NCI-H524 (cell line): ENCODE measurements at regions not wholly inside any gene's neighbourhood (a gene's known extent, or its start where the extent isn't known, plus 50 kb on each side); places are given as distances from the start of the nearest gene placed in this dataset.
"Not testable (repeated sequence)": the region's sequence is repeated elsewhere in the genome, so short reads cannot be mapped to it uniquely, and the experiment has no call there.

Experiments used
- DNase-seq, 2 experiments: peaks; one replicate each; lab custom pipeline; 2025; lab: John Stamatoyannopoulos, UW

DNA sequence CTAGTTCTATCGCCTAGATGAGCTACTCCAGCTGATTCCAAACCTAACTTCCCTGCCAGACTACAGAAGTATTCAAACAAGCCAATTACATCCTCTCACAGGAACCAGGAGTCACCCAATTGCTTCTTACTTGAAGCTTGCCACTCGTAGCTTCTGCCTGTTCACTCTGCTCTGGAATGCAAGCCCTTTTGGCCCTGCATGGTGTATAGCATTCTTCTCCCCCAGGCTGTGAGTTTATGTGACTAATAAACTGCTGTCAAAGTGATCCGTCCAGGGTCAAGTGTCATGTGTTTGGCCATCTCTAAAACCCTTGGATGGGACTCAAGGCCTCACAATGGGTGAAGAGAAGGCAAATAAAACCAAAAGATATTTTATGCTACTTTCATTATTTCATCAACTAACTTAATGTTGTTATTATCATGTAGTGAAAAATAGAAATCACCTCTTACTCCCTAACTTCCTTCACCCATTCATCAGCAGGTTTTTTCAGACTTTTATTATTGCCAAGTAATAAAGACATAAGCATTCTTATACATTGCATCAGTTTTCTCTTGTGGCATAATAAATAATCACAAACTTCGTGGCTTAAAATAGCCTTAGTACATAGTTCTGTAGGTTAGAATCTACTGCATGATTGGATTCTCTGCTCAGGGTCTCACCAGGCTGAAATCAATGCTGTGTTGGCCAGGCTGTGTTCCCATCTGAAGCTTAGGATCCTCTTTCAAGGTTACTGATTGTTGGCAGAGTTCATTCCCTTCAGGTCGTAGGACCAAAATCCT, 1981.7 kb upstream of the FLRT2 start:
- no peak for DNase-seq

DNA sequence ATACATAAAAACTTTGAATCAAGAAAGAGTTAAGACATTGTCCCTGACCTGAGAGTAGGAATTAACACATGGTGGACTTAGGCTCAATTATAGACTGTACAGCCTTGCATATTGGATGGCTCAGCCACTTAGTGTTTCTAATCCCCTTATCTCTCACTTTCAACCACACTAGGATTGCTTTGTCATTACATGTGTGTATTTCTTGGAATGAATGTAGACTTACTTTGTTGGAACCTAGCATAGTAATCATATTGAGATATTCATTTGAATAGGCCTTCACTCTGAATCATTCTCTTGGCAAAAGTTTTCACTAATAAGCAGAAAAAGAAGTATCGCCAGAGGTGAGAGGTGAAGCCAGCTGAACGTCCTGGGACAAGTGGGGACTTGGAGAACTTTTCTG, 1973.9 kb upstream of the FLRT2 start:
- DNase-seq, result peak in 1 of 2 experiments; percentile 41

DNA sequence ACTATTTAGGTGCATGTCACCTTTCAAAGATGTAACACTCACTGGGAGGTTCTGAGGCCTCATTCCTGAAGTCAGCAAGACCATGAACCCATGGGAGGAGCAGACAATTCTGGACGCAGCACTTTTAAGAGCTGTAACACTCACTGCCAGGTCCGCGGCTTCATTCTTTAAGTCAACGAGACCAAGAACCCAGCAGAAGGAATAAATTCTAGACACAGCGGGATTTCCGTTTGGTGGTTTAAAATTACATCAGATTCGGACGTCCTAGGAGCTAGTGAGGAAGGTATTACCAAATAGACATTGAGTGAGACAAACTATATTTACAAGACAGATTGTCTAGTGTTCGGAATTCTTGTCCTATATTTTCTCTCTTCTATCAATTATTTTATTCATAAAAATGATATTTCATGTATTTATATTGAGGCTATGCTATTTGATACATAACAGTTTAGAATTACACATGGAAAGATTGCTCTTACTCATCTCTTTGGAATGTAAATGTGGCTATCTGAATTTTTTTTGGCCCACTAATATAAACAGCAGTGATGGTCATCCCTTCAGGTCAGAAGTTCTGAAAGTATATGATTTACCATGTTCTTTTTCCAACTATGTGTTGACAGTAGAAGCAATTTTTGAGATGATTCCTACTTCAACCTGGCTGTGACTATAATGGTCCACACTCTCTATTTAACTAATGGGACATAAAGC, 1973.0 kb upstream of the FLRT2 start:
- no peak for DNase-seq

DNA sequence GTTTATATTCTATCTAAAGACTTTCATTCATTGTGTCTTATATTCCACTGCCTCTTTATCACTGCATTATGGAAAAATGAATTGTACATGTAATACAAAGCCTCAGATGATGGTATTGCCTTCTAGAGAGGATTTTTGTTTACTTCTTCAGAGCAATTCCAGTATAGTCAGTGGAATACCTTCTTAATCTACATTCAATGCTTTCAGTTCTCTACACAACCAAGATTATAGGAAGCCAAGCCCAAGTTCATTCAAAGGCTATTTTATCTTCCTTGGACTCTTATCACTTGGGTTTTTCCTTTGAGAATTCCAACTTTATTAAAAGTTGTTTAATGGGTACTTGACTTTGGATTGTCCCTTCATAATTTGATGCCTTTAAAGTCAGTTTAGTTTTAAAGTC, 1971.0 kb upstream of the FLRT2 start:
- DNase-seq, result no peak

DNA sequence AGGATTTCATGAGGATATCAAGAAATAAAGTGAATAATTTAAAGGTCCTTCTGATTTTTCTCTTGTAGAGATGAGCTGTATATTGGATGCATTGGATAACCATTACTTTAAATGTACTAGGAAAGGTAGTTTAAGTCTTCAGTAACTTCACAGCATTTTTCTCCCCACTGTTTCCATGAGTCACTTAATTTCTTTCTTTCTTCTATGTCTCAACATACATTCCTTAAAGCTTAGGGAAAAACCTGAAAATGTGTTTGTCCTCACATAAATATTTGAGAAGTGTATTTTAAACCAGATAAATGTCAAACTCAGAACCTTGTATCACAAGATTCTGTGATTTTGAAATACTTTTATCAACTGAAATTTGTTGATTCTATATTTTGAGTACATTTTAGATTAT, 1970.2 kb upstream of the FLRT2 start:
- DNase-seq, result no peak

DNA sequence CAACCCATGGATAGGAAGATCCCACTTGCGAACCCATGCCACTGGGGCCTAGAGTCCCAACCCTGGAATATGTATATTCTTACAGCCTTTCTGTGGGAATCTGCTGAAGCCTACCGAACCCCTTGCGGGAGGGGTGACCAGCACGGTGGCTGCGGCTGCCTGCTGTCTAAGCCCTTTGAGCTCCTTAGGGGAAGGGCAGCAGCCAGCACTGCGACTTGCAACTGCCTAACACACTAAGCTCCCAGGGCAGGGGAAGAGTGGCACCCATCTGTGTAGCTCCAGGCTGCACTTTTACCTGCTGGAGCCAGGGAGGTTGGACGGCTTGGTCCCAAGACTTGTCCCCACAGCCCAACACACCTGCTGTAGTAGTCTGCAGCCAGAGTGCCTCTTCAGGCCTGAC, 1968.7 kb upstream of the FLRT2 start:
- no peak for DNase-seq

DNA sequence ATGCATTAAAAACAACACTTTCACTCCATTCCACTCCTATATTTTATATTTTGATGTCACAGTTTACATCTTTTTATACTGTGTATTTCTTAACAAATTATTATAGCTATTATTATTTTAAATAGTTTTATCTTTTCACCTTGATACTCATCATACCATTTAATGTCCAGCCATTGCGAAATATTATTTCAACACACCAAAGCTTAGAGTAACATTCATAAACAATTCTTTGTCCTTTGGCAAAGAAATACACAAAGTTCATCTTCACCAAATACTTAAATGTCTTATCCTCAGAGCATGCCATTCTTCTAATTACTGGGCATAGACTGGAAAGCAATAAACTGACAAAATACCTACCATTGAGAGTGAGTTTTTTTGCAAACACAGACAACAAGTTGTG, 1963.4 kb upstream of the FLRT2 start:
- DNase-seq, result no peak

DNA sequence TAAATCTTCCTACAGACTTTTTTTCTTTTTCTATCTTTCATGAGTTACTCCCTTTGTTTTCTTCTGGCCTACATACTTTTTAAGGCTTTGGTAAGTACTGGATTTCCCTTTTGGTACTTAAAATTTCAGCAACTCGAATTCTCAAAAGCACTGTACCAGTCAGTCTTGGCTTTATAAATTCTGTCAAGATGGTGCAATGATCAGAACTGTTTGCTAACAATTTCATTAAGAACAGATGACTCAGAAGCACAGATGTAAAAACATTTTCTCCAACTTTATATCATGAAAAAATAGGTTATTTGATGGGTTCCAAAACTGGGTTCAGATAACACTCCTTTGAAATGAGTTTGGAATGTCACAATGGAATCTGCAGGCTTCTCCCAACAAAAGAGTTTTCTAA, 1961.8 kb upstream of the FLRT2 start:
- no peak for DNase-seq

DNA sequence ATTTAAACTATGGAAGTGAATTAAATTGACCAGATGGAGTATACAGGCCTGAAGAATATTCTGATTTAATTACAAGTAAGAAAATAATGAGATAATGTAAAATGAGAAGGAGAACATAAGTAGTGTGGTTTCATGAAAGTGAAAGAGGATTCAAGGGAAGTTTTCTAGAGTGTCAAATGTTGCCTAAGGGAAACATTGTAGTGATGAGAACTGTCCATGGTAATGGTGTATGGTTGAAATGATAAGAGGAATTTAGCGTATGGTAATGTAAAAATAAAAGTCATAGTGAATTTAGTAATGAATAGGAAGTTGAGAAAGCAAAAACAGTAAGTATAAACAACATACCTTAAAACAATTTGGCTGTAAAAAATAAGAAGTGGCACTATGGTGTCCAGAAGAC, 1954.6 kb upstream of the FLRT2 start:
- DNase-seq, result peak in 1 of 2 experiments; percentile 57

DNA sequence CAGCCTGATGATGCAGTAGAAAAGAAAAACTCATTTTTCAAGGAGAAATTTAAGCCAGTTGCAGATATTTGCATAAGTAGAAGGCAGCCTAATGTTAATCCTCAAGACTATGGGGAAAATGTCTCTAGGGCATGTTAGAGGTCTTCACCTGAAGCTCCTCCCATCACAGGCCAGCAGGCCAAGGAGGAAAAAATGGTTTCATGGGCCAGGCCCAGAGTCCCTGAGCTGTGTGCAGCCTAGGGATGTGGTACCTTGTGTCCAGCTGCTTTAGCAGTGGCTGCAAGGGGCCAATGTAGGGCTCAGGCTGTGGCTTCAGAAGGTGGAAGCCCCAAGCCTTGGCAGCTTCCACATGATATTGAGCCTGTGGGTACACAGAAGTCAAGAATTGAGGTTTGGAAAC, 1946.7 kb upstream of the FLRT2 start:
- DNase-seq, result no peak

DNA sequence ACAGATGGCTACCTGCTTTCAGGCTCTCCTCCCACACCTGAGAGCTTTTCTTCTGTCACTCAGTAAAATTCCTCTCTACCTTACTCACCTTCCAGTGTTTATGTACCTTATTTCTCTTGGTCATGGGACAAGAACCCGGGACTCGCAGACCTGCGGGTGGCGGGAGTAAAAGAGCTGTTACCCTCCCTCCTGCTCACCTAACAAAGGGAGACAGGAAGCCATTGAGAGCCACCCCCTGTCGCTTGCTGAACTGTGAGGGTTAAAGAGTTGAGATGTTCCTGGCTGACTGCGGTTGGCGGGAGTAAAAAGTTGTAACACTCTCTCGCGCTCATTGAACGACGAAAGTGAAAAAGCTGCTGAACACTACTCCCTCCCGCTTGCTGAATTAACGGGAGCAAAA, 1935.1 kb upstream of the FLRT2 start:
- no peak for DNase-seq

DNA sequence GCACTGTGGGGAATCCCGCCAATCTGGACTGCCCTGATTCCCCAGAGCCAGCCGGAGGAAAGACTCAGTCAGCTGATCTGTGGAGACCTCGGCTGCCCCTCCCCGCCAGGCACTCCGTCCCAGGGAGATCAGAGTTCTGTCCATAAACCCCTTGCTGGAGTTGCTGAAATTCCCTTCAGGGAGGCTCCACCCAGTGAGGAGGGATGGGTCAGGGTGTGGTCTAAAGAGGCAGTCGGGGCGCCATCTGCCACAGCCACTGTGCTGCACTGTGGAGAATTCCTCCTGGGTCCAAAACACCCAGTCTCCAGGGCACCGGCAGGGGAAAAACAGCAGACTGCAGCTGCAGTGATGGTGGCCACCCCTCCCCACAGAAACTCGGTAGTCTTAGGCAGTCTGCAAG, 1922.3 kb upstream of the FLRT2 start:
- DNase-seq, result peak; percentile 91 to 97

DNA sequence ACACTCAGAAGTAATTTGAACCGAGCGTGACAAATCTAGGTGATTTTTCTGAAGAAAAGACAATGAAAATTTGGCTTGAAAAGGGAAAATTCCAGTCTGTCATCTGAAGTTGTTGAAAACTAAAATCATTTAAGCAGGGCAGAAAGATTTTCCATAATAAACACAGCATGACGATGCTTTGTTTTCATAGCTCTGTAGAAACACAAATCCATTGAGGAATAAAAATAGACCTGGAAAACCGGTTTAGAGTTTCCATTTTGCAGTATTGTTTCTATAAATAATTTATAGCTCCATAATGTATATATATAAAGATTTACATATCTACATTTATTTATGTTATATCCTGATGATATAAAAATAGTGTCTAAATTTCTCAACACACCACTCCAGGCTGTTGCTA, 1918.5 kb upstream of the FLRT2 start:
- DNase-seq, result no peak

DNA sequence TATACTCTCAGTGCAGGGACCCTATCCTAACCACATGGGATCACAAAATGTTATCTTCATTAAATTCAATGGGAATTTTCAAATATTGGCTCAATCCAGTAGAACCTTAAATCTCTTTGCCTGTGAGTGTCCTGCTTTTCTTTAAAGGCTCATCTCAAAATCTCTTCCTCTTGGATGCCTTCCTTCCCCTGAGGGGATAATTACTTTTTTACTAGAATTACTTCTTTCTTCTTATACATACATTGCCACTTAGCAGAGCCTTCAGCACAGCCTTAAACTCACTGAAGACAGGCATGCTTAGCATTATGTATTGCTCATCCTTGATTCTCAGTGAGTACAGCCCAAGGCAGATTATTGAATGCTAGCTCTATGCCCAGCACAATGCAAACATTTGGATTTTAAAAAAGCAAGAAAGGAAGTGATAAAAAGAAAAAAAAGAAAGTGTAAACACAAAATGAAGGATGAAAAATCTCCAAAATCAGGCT, 1918.0 kb upstream of the FLRT2 start:
- no peak for DNase-seq

DNA sequence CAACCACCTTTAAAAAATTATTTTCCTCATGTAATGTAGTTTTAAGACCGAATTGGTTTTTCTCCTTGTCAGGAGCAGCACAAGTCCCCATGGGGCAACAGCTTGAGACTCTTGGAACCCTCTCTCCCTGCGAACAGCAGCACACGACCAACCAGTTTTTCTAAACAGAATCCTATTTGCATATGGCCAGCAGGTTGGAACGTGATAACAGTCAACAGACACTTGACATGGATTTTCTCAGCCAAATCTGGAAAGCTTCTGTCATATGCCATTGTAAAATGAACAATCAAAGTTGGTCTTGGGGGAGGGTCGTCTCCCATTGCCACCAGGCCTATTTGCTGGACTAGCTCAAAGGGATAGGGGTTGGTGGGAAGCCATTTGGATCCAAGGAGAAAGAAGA, 1915.0 kb upstream of the FLRT2 start:
- DNase-seq, result peak; percentile 96 to 100

DNA sequence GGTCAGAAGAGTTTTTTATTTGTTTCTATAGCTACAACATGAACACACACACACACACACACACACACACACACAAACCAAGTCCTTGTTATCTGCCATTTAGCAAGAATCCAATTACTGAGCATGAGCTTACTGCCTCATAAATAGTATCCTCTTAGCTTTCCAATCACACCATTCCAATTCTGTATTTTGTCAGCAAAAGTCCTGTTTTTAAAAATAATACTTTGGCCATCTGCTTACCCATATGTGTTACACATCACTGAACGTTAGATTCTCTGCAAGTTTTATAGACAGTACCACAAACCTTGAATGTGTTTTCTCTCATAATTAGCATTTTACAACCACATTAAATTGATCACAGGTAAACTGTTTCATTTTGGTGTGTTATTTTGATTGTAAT, 1905.4 kb upstream of the FLRT2 start:
- peak; percentile 67 to 91 for DNase-seq

DNA sequence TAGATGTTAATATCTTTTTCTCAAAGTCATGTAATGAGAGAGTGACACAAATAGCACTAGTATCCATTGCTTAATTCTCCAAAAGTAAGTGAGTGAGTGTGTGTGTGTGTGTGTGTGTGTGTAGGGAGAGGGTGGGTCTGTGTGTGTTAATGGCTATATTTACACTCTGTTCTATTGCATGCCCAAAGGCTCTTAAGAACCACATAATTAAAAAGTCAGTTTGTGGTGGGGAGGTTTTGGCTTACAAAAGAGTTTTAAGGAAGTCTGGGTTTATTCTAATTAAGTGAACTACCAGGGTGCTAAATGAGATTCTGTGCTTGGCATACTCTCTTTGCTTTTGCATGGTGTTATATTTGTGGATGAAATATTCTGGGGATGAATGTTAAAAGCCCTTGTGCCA, 1897.6 kb upstream of the FLRT2 start:
- DNase-seq, result peak in 1 of 2 experiments; percentile 57

DNA sequence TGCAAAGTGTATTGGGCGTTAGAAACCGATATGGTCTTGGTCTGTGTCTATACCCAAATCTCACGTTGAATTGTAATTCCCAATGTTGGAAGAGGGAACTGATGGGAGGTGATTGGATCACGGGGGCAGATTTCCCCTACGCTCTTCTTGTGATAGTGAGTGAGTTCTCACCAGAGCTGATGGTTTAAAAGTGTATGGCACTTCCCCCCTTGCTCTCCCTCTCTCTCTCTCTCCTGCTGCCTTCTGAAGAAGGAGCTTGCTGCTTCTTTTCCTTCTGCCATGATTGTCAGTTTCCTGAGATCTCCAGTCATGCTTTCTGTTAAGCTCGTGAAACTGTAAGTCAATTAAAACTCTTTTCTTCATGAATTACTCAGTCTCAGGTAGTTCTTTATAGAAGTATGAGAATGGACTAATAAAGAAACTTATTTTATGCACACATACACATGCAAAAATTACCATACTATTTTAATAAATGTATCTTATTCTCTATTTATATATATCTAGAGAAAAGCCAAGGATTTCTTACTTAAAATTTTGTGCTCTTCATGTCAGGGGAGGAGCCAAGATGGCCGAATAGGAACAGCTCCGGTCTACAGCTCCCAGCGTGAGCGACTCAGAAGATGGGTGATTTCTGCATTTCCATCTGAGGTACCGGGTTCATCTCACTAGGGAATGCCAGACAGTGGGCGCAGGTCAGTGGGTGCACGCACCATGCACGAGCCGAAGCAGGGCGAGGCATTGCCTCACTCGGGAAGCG, 1891.0 kb upstream of the FLRT2 start:
- DNase-seq, result no peak

DNA sequence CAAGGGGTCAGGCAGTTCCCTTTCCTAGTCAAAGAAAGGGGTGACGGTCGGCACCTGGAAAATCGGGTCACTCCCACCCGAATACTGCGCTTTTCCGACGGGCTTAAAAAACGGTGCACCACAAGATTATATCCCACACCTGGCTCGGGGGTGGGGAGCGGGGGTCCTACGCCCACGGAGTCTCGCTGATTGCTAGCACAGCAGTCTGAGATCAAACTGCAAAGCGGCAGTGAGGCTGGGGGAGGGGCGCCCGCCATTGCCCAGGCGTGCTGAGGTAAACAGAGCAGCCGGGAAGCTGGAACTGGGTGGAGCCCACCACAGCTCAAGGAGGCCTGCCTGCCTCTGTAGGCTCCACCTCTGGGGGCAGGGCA, 1890.5 kb upstream of the FLRT2 start:
- DNase-seq, result not testable (repeated sequence)

DNA sequence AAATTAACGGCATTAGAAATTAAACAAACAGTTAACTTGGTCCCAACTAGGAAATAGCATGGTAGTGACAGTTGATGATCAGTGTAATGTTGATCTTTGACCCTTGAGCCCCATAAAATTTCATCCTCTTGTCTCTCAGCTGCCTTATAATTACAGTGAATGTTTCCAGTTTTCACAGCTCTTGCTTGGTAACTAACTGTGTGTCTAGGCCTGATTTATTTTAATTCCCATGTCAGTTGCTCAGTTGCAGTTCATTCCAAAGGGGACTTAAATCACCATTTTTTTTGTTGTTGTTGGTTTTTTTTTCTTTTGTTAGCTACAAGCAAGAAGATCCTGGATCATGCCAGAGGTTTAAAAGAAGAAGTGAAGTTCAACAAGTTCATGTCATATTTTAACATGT, 1883.7 kb upstream of the FLRT2 start:
- DNase-seq, result no peak

DNA sequence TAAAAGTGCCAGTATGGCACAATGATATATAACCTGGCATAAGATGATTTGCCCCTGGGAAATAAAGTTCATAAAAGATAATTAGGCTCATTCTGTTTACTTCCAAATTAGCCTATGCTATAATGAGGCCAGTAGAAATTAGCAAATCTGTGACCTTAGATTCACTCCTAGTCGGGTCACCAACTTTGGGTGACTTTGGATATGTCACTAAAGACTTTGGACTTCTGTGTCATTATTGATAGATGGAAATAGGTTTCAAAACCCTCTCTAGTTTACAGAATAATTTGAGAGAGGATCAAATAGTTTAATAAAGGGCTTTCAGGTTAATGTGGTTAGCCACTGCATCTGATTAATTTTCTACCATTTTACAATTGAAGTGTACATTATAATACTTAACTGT, 1869.3 kb upstream of the FLRT2 start:
- no peak for DNase-seq

DNA sequence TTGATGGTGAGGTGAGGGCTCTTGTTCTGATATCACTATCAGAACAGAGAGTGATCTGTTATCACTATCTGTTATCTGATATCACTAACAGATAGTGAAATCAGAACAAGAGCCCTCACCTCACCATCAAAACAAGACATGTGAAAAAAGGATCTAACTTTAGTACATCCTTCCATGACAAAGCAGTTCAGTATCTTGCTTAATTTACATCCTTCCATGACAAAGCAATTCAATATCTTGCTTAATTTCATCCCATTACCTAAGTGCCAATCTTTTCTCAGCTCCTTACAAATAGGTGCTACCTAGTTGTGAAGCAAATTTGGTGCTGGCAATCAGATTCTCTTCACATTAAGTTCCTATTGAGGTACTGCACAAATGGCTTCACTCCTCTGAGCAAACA, 1865.6 kb upstream of the FLRT2 start:
- DNase-seq, result no peak

DNA sequence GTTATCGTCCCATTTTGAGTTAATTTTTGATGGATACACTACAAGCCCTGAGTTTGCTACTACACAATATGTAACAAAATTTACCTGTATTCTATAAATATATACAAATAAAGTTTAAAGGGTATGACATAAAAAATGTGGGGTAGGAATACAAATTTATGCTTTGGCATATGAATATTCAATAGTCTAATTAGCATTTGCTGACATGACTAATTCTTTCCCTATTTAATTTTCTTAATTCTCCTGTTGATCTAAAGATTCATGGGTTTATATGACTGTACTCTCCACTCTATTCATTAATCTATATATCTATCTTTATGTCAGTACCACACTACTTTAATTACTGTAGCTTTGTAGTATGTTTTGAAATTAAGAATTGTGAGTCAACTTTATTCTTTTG, 1840.7 kb upstream of the FLRT2 start:
- no peak for DNase-seq
